GM12865 (cell line): ENCODE measurements at regions not wholly inside any gene's neighbourhood (a gene's known extent, or its start where the extent isn't known, plus 50 kb on each side); places are given as distances from the start of the nearest gene placed in this dataset.

Experiments
- DNase-seq: peaks from one replicate; pipeline ENCODE4 v3.0.0; 2010; ENCODE audit warnings: low read depth
- H3K4me3 ChIP-seq: 2 replicates; pipeline ENCODE4 v1.5.1; 2011; ENCODE audit warnings: mild to moderate bottlenecking, low read depth, low read length, control low read depth
- CTCF ChIP-seq: IDR thresholded peaks from 2 replicates; pipeline ENCODE4 v1.5.1; 2011; ENCODE audit warnings: low read length, control low read depth, low read depth, inconsistent platforms; ENCODE audit not compliant: insufficient read depth; ENCODE audit errors: missing control alignments

- no peak for TF ChIP-seq CTCF
- H3K4me3 ChIP-seq: no peak overlapping the region
- no peak for DNase-seq
Observed at GRCh38 chr1:217097819-217098218, 374.6 kb upstream of the ESRRG start.

GRCh38 chr1:217096200-217096599, 373.0 kb upstream of the ESRRG start:
- H3K4me3 ChIP-seq: no peak overlapping the region
- no peak for TF ChIP-seq CTCF
- no peak for DNase-seq

- no peak overlapping the region for H3K4me3 ChIP-seq
- no peak for TF ChIP-seq CTCF
- no peak for DNase-seq
Observed at GRCh38 chr1:217095050-217095622, 371.9 kb upstream of the ESRRG start.

GRCh38 chr1:217091561-217091960, 368.3 kb upstream of the ESRRG start:
- DNase-seq: no peak
- H3K4me3 ChIP-seq: no peak overlapping the region
- no peak for TF ChIP-seq CTCF

- no peak overlapping the region for H3K4me3 ChIP-seq
- TF ChIP-seq CTCF: no peak
Observed at GRCh38 chr1:217090060-217090911, 367.1 kb upstream of the ESRRG start.

GRCh38 chr1:217089361-217090014, 366.3 kb upstream of the ESRRG start:
- no peak for TF ChIP-seq CTCF
- H3K4me3 ChIP-seq: no peak overlapping the region
- no peak for DNase-seq

More at GRCh38 chr1:217090060-217090911, 367.1 kb upstream of the ESRRG start:
- no peak for DNase-seq
